Stimulated activated CD8-positive, alpha-beta memory T cell treated with anti-CD3 and anti-CD28 coated beads, Interleukin-4, amount 100 ng/mL, for 1 hour (primary cell): ENCODE measurements at regions not wholly inside any gene's neighbourhood (a gene's known extent, or its start where the extent isn't known, plus 50 kb on each side); places are given as distances from the start of the nearest gene placed in this dataset.

Experiments used
- DNase-seq, 2 donors: peaks; one replicate each; pipeline ENCODE4 v3.0.0-alpha.2; 2020; ENCODE audit warnings: low read depth in 2 of 2, low spot score in 1 of 2

DNA sequence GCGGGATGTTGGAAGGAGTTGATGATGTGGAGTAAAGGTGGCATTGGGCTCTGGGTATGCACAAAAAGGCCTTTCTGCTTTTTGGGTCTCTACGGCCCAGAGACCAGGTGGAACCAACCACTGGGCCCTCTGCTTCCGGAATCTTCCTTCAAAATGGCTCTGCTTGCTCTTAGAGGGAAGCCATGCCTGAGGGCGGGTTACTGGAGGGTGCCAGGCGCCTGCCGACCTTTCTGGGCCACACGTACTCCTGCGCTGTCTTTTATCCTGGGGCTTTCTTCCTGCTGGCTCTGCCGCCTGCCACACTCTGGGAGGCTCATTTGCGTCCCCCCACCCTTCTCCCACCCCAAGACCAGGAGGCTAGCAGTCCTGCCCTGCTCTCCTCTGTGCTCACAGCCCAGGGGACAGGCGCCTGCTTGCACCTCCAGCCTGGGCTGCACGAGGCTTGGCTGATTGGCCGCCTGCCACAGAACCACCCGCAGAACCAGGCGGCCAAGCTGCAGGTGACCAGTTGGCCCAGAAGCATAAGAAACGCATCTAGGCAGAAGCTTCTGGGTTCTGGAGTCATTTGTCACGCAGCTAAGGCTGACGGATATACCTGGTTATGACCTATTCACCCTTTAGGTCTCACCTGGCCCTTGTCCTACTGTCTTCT, 536.9 kb downstream of the TBC1D22A start:
- no peak for DNase-seq

DNA sequence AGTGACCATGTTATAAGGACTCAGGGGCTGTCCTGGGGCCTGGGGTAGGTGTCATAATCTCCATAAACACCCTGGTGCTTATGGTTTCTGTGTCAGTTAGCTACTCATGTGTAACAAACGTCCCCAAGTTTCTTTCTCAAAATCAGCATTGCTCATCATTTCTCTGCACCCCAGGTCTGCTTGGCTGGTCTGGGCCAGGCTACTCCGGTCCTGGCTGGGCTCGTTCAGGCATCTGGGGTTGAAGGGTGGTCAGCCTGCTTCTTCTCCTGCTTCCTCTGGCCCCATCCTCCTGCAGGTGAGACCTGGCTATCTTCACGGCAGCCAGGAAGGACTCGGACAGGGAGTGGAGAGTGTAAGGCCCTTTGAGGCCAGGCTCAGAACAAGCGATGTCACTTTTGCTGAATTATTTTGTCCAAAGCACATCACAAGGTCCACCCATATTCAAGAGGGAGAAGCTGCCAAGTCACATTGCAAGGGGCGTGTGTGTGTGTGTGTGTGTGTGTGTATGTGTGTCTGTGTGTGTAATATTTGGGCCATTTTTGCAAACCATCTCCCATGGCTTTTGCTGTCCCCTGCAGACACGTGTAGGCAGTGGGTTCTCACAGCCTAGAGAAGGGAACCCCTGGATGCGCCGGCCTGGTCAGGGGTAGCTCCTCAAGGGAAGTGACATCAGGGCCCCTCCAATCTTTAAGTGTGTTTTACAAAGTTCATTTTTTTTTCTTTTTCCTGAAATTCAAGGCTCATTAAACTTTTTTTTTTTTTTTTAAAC, 535.8 kb downstream of the TBC1D22A start:
- DNase-seq: no peak

- DNase-seq: no peak
Measured at GRCh38 chr22:47297261-47298016, 535.0 kb downstream of the TBC1D22A start.

GRCh38 chr22:47296405-47297260, 534.2 kb downstream of the TBC1D22A start:
- DNase-seq: no peak

- DNase-seq: no peak
Measured at GRCh38 chr22:47295982-47296381, 533.5 kb downstream of the TBC1D22A start.

GRCh38 chr22:47295226-47295901, 532.9 kb downstream of the TBC1D22A start:
- no peak for DNase-seq

- DNase-seq: no peak
Measured at GRCh38 chr22:47294576-47294975, 532.1 kb downstream of the TBC1D22A start.

- no peak for DNase-seq
Measured at GRCh38 chr22:47294222-47294532, 531.7 kb downstream of the TBC1D22A start.

- no peak for DNase-seq
Measured at GRCh38 chr22:47293368-47294221, 531.1 kb downstream of the TBC1D22A start.

GRCh38 chr22:47292546-47293320, 530.3 kb downstream of the TBC1D22A start:
- DNase-seq: no peak

DNA sequence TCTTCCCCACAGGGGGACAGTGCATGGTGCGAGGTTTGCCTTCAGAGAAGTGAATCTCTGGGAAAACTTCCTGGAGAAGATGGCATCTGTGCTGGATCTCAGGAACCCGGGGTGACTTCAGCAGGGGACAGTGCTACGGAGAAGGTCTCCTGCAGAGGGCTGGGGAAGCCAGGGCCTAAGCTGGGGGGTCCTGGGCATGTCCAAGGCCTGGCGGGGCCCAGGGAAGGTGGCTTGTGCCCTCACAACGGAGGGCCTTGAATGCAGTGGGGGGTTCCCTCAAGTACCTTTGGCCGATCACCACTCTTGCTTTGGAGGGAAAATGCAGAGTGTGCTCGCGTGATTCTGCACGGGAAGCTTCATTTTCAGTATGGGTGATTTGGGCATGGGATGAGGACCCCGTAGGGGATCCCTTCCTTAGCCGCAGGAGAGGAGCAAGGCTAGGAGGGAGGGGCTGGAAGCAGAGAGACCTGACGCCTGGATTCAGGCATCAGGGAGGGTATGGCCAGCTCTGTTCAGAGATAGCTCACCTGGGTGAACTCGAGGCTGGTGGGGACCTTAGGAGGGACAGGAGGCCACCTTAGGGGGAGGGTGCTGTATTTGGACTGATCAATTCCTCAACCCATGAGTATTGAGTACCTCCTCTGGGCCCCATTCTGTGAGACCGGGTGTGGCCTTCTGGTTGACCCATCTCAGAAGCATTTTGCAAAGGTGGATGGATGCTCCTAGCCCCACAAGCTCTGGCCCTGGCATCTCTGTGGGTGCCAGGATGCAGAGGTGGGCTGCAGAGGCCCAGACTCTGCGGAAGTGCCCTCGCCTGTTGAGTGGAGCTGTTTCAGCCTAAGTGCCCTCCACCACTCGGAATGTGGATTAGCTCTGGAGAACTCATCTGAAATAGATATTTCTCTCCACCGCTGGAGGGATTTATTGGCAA, 529.4 kb downstream of the TBC1D22A start:
- no peak for DNase-seq

DNA sequence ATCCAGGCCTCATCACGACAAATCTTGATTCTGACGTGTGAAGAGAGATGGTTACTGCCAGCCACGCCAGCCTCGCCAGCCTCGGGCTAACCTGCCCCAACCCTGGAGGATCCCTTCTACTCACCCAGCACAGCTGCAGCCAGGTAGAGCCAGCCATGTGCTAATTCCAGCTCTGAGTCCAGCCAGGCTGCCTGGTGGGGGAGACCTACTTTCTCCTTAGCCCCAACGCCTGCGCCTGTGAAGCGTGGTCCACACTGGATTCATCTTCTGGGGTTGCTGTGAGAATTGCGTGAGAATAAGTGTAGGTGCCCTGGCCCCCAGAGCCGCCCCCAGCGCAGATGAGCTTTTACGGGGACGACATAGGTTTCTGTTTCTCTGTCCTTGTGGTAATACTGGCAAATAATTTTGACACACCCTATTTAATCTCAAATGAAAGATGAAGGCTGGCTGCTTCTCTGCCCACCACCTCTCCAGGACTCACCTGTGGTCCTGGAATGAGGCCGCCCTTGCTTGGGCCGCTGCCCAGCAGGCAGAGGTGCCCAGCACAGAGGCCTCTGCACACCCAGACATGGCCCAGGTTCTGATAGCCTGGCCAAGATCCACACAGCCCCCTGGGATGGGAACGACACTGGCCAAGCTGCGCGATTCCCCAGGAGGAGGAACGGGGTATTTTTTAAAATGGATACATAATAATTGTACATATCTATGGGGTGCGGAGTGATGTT, 528.4 kb downstream of the TBC1D22A start:
- no peak for DNase-seq

- DNase-seq: no peak
Measured at GRCh38 chr22:47289336-47289985, 527.0 kb downstream of the TBC1D22A start.

GRCh38 chr22:47288680-47289079, 526.2 kb downstream of the TBC1D22A start:
- no peak for DNase-seq

DNA sequence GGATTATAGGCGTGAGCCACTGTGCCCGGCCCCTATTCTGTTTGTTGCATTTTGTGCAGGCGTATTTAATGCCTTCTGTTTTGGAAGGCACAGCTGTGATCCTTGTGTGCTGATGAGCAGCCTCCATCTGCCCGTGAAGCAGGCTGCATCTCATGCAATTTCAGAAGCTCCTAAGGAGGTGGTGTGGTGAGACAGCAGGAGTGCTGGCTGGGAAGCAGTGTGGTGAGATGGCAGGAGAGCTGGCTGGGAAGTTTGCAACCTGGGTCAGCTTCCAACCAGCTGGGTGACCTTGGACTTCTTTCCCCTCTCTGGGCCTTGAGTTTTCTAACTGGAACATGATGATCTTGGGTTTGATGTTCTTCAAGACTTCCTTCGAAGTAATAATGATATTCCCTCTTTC, 525.1 kb downstream of the TBC1D22A start:
- no peak for DNase-seq

DNA sequence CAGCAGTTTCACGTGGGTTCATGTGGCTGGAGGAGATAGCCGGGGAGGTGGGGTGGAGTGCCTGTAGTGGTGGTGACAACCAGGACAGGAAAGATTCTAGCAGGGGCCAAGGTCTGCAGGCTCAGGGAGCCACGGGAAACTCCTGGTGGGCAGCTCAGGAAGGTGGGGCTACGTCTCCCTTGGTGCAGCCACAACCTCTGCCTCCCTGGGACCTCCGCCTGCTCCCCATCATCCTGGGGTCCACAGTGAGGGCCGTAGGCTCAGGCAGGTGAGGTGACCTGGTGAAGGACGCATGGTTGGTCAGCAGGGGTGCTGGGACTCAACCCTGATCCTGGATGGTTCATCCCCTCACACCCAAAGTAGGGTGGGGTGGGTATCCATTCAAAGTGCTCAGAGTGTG, 524.1 kb downstream of the TBC1D22A start:
- no peak for DNase-seq

GRCh38 chr22:47285981-47286380, 523.5 kb downstream of the TBC1D22A start:
- DNase-seq: no peak
